A549 (cell line): ENCODE measurements at regions not wholly inside any gene's neighbourhood (a gene's known extent, or its start where the extent isn't known, plus 50 kb on each side); places are given as distances from the start of the nearest gene placed in this dataset.

ENCODE experiments used
- POLR2A ChIP-seq: IDR thresholded peaks from 2 replicates; pipeline ENCODE4 v1.6.1; 2012; ENCODE audit warnings: mild to moderate bottlenecking, low read length
- RFX5 ChIP-seq: fragments of 450-650 bp; IDR thresholded peaks from 2 replicates; pipeline ENCODE4 v1.7.1; 2014; ENCODE audit warnings: antibody characterized with exemption, mild to moderate bottlenecking, moderate library complexity
- TF ChIP-seq, protein P1 (sequence below): fragments of >200 bp; sonication (Bioruptor Twin); formaldehyde crosslinking; IDR thresholded peaks from 3 replicates; pipeline ENCODE4 v1.5.1; 2016

DNA sequence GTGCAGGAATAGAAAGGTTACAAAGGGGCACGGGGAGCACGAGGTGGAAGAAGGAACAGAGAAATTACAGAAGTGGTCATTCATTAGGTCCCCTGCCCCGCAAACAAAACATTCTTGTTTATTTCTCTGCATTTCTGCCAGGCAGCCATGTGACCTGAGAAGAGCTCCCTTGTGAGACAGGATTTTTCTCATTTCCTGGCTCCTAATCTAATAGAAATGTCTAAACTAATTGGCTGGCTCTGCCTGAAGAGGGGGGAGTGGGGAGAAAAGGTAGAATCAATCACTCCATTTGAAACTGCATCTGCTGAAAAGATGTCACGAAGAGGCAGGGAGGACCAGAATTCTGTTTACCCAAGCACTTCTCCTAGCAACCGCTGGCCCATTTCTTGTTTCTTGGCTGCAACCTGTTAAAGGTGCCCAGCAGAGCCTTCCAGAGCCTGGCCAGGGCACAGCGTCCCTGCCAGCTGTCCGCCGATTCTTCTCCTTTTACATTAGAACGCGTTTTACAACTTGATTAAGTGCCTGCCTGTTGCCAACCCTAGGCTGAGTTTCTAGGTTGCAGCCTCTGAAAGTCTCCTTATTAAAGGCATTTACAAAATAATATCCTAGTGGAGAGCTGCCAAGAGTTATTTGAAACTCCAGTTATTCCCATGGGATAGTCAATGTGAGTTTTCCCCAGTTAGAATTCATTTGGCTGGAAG, 1227.6 kb downstream of the TYW1 start:
- TF ChIP-seq, protein P1, sequence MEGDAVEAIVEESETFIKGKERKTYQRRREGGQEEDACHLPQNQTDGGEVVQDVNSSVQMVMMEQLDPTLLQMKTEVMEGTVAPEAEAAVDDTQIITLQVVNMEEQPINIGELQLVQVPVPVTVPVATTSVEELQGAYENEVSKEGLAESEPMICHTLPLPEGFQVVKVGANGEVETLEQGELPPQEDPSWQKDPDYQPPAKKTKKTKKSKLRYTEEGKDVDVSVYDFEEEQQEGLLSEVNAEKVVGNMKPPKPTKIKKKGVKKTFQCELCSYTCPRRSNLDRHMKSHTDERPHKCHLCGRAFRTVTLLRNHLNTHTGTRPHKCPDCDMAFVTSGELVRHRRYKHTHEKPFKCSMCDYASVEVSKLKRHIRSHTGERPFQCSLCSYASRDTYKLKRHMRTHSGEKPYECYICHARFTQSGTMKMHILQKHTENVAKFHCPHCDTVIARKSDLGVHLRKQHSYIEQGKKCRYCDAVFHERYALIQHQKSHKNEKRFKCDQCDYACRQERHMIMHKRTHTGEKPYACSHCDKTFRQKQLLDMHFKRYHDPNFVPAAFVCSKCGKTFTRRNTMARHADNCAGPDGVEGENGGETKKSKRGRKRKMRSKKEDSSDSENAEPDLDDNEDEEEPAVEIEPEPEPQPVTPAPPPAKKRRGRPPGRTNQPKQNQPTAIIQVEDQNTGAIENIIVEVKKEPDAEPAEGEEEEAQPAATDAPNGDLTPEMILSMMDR = no peak
- TF ChIP-seq RFX5 (no peak), POLR2A (no peak)
